H9 (cell line): ENCODE measurements at regions not wholly inside any gene's neighbourhood (a gene's known extent, or its start where the extent isn't known, plus 50 kb on each side); places are given as distances from the start of the nearest gene placed in this dataset.

ENCODE experiments used
- DNase-seq: peaks from one replicate; pipeline ENCODE4 v3.0.0-alpha.2; 2017
- H2AFZ ChIP-seq: one replicate; pipeline ENCODE4 v1.6.1; 2013; ENCODE audit warnings: mild to moderate bottlenecking, low read length, control low read depth, moderate library complexity
- H2AK5ac ChIP-seq: 2 replicates; pipeline ENCODE4 v1.6.1; 2013; ENCODE audit warnings: low read length, control low read depth, mixed read lengths; ENCODE audit not compliant: insufficient read length
- H2BK120ac ChIP-seq: one replicate; pipeline ENCODE4 v1.6.1; 2013; ENCODE audit warnings: low read depth, mild to moderate bottlenecking, low read length, control low read depth, inconsistent platforms; ENCODE audit not compliant: poor library complexity, severe bottlenecking
- H2BK12ac ChIP-seq: 2 replicates; pipeline ENCODE4 v1.6.1; 2013; ENCODE audit warnings: low read length, control low read depth, mixed read lengths, low read depth; ENCODE audit not compliant: insufficient read length
- H2BK15ac ChIP-seq: 2 replicates; pipeline ENCODE4 v1.6.1; 2013; ENCODE audit warnings: low read depth, low read length, control low read depth
- H2BK20ac ChIP-seq: one replicate; pipeline ENCODE4 v1.6.1; 2013; ENCODE audit warnings: low read depth, mild to moderate bottlenecking, low read length, control low read depth, inconsistent platforms; ENCODE audit not compliant: poor library complexity, severe bottlenecking
- H2BK5ac ChIP-seq: 2 replicates; pipeline ENCODE4 v1.6.1; 2013; ENCODE audit warnings: low read length, control low read depth, mixed read lengths; ENCODE audit not compliant: insufficient read length
- H3K14ac ChIP-seq: 2 replicates; pipeline ENCODE4 v1.6.1; 2013; ENCODE audit warnings: low read length, control low read depth; ENCODE audit not compliant: insufficient read depth
- H3K18ac ChIP-seq: 2 replicates; pipeline ENCODE4 v1.6.1; 2013; ENCODE audit warnings: low read depth, mild to moderate bottlenecking, mixed read lengths, low read length, control low read depth; ENCODE audit not compliant: insufficient read length
- H3K23ac ChIP-seq: 2 replicates; pipeline ENCODE4 v1.6.1; 2013; ENCODE audit warnings: low read length, control low read depth, mixed read lengths, low read depth; ENCODE audit not compliant: insufficient read length
- H3K23me2 ChIP-seq: 2 replicates; pipeline ENCODE4 v1.6.1; 2013; ENCODE audit warnings: low read depth, mild to moderate bottlenecking, mixed read lengths, low read length, control low read depth; ENCODE audit not compliant: insufficient read length, poor library complexity, severe bottlenecking
- H3K27ac ChIP-seq: 2 replicates; pipeline ENCODE4 v1.5.1; 2013; ENCODE audit warnings: low read length, control low read depth, mixed read lengths, low read depth; ENCODE audit not compliant: insufficient read length
- H3K27me3 ChIP-seq: 2 replicates; pipeline ENCODE4 v1.6.1; 2013; ENCODE audit warnings: low read length, control low read depth, inconsistent platforms; ENCODE audit not compliant: insufficient read depth
- H3K4ac ChIP-seq: 2 replicates; pipeline ENCODE4 v1.6.1; 2013; ENCODE audit warnings: low read depth, mild to moderate bottlenecking, control low read depth, inconsistent platforms, low read length, moderate library complexity
- H3K4me1 ChIP-seq: 2 replicates; pipeline ENCODE4 v1.6.1; 2013; ENCODE audit warnings: low read length, control low read depth, inconsistent platforms; ENCODE audit not compliant: insufficient read depth
- H3K4me2 ChIP-seq: 2 replicates; pipeline ENCODE4 v1.6.1; 2013; ENCODE audit warnings: low read length, control low read depth, mixed read lengths; ENCODE audit not compliant: insufficient read length, insufficient read depth
- H3K56ac ChIP-seq: 2 replicates; pipeline ENCODE4 v1.6.1; 2013; ENCODE audit warnings: low read depth, mild to moderate bottlenecking, mixed read lengths, low read length, control low read depth; ENCODE audit not compliant: insufficient read length
- H3K79me1 ChIP-seq: 2 replicates; pipeline ENCODE4 v1.6.1; 2013; ENCODE audit warnings: low read depth, mild to moderate bottlenecking, moderate library complexity, low read length, control low read depth, inconsistent platforms; ENCODE audit not compliant: insufficient read depth, poor library complexity, severe bottlenecking
- H3K79me2 ChIP-seq: 2 replicates; pipeline ENCODE4 v1.6.1; 2013; ENCODE audit warnings: low read length, control low read depth, inconsistent platforms; ENCODE audit not compliant: insufficient read depth
- H3K9ac ChIP-seq: 2 replicates; pipeline ENCODE4 v1.6.1; 2013; ENCODE audit warnings: low read length, control low read depth, mixed read lengths; ENCODE audit not compliant: insufficient read length; ENCODE audit errors: extremely low read depth
- H3K9me3 ChIP-seq: one replicate; pipeline ENCODE4 v1.6.1; 2013; ENCODE audit warnings: low read depth, low read length, inconsistent platforms; ENCODE audit not compliant: control insufficient read depth
- H3T11ph ChIP-seq: one replicate; pipeline ENCODE4 v1.6.1; 2013; ENCODE audit warnings: mild to moderate bottlenecking, low read length, control low read depth, inconsistent platforms
- H4K20me1 ChIP-seq: one replicate; pipeline ENCODE4 v1.6.1; 2013; ENCODE audit not compliant: control insufficient read depth, insufficient read length, insufficient read depth
- H4K5ac ChIP-seq: 2 replicates; pipeline ENCODE4 v1.6.1; 2013; ENCODE audit warnings: low read depth, mild to moderate bottlenecking, mixed read lengths, low read length, control low read depth; ENCODE audit not compliant: insufficient read length
- H4K8ac ChIP-seq: replicated peaks from 2 replicates; pipeline ENCODE4 v1.6.1; 2013; ENCODE audit warnings: low read length, control low read depth, mixed read lengths, low read depth; ENCODE audit not compliant: insufficient read length
- H4K91ac ChIP-seq: 2 replicates; pipeline ENCODE4 v1.6.1; 2013; ENCODE audit warnings: low read depth, mild to moderate bottlenecking, moderate library complexity, mixed read lengths, low read length, control low read depth; ENCODE audit not compliant: insufficient read length
- H3K27ac Mint-ChIP-seq, 3 experiments: 2 replicates in 2 of 3; 3 replicates in 1 of 3; pipeline ENCODE4 v1.8.0; 2020 to 2021; ENCODE audit warnings: mixed read lengths in 3 of 3, mild to moderate bottlenecking in 1 of 3, moderate library complexity in 1 of 3
- H3K27me3 Mint-ChIP-seq: 2 replicates; pipeline ENCODE4 v1.8.0; 2021; ENCODE audit warnings: low read depth, mild to moderate bottlenecking, moderate library complexity, mixed read lengths
- H3K36me3 Mint-ChIP-seq, 3 experiments: 2 replicates in 2 of 3; 3 replicates in 1 of 3; pipeline ENCODE4 v1.8.0; 2020 to 2021; ENCODE audit warnings: low read depth in 3 of 3, mixed read lengths in 3 of 3; ENCODE audit not compliant: insufficient read depth in 1 of 3
- H3K4me1 Mint-ChIP-seq, 2 experiments: 2 replicates each; pipeline ENCODE4 v1.8.0; 2020; ENCODE audit warnings: mixed read lengths in 2 of 2
- H3K4me3 Mint-ChIP-seq, 2 experiments: 2 replicates in 1 of 2; 3 replicates in 1 of 2; pipeline ENCODE4 v1.8.0; 2020 to 2021; ENCODE audit warnings: mild to moderate bottlenecking in 2 of 2, mixed read lengths in 2 of 2, moderate library complexity in 1 of 2
- H3K9me3 Mint-ChIP-seq, 2 experiments: 2 replicates in 1 of 2; 3 replicates in 1 of 2; pipeline ENCODE4 v1.8.0; 2020; ENCODE audit warnings: mild to moderate bottlenecking in 2 of 2, mixed read lengths in 2 of 2, moderate library complexity in 1 of 2
- CTCF ChIP-seq: fragments of 200-600 bp; sonication (generic); conservative IDR thresholded peaks from 3 replicates; pipeline ENCODE4 v1.8.0; 2021; ENCODE audit warnings: antibody characterized with exemption, mild to moderate bottlenecking

GRCh38 chr2:154608438-154608837 is 90.1 kb upstream of the KCNJ3 start:
- Histone ChIP-seq H3K79me1 (no peaks in the 10 kb centered on the region), H3T11ph (no peak overlapping the region), H4K8ac (no peak overlapping the region), H3K4me2 (no peak overlapping the region), H2BK15ac (no peak overlapping the region), H3K4ac (no peak overlapping the region), H4K91ac (no peak overlapping the region), H4K5ac (no peak overlapping the region), H3K4me1 (no peaks in the 10 kb centered on the region), H3K27me3 (no peaks in the 10 kb centered on the region), H3K18ac (no peak overlapping the region), H2BK120ac (no peak overlapping the region), H2BK5ac (no peak overlapping the region), H2AFZ (no peak overlapping the region), H3K23ac (no peak overlapping the region), H3K56ac (no peak overlapping the region), H3K9ac (no peak overlapping the region), H4K20me1 (no peaks in the 10 kb centered on the region), H3K27ac (no peak overlapping the region), H3K14ac (no peak overlapping the region), H3K9me3 (no peaks in the 10 kb centered on the region), H3K23me2 (no peaks in the 10 kb centered on the region), H3K79me2 (no peaks in the 10 kb centered on the region), H2BK20ac (no peak overlapping the region), H2AK5ac (no peak overlapping the region), H2BK12ac (no peak overlapping the region)
- H3K27me3 Mint-ChIP-seq: no peaks in the 10 kb centered on the region
- H3K4me3 Mint-ChIP-seq: no peak overlapping the region
- TF ChIP-seq CTCF: no peak
- no peak for DNase-seq
- no peaks in the 10 kb centered on the region for H3K9me3 Mint-ChIP-seq
- H3K4me1 Mint-ChIP-seq: peaks cover 4 to 6% of the 10 kb centered on the region in 2 experiments
- H3K36me3 Mint-ChIP-seq: no peaks in the 10 kb centered on the region
- no peak overlapping the region for H3K27ac Mint-ChIP-seq
